B cell (primary cell): ENCODE measurements at regions not wholly inside any gene's neighbourhood (a gene's known extent, or its start where the extent isn't known, plus 50 kb on each side); places are given as distances from the start of the nearest gene placed in this dataset.

Source experiments
- ATAC-seq: fragments of 200-7000 bp; cut with Tn5 transposase; one replicate; pipeline ENCODE4 v1.10.0; 2021; ENCODE audit warnings: low read depth, mild to moderate bottlenecking, moderate number of reproducible peaks, moderate library complexity
- CTCF ChIA-PET: fragments of 350-600 bp; sonication (Branson Sonifier 250); formaldehyde crosslinking; loops from one replicate; lab custom pipeline; 2021; ENCODE audit warnings: antibody characterized with exemption, inconsistent platforms; lab: Charles Lee
- POLR2A ChIA-PET: fragments of 350-600 bp; sonication (Branson Sonifier 250); formaldehyde crosslinking; loops from one replicate; lab custom pipeline; 2021; ENCODE audit warnings: antibody characterized with exemption; lab: Charles Lee
- DNase-seq: peaks from one replicate; pipeline ENCODE4 v3.0.0; 2013
- H2AFZ ChIP-seq: 2 replicates; pipeline ENCODE4 v1.6.1; 2012; ENCODE audit warnings: mild to moderate bottlenecking, low read depth, low read length; ENCODE audit not compliant: insufficient read depth, poor library complexity, severe bottlenecking
- H3K27ac ChIP-seq, 2 donors: 1 replicate in 1 of 2; 2 replicates in 1 of 2; pipeline ENCODE4 v1.5.1; 2012 to 2013; ENCODE audit warnings: low read length in 2 of 2, mild to moderate bottlenecking in 2 of 2, moderate library complexity in 1 of 2
- H3K27me3 ChIP-seq, 4 experiments: fragments of 200-600 bp in 1 of 4; sonication (generic) in 1 of 4; replicated peaks in 1 of 4; 1 replicate in 2 of 4; 2 replicates in 2 of 4; pipeline versions ENCODE4 v1.6.1 to v1.7.0; 2013 to 2016; ENCODE audit warnings: low read length in 3 of 4, mild to moderate bottlenecking in 2 of 4, mixed read lengths in 1 of 4, moderate library complexity in 1 of 4; ENCODE audit not compliant: insufficient read depth in 4 of 4, control insufficient read depth in 3 of 4; ENCODE audit errors: control extremely low read depth in 1 of 4
- H3K36me3 ChIP-seq, 2 experiments: replicated peaks in 1 of 2; 1 replicate in 1 of 2; 2 replicates in 1 of 2; pipeline versions ENCODE4 v1.6.1 to v1.7.1; 2013; ENCODE audit warnings: low read length in 1 of 2; ENCODE audit not compliant: insufficient read depth in 2 of 2, control insufficient read depth in 1 of 2; ENCODE audit errors: control extremely low read depth in 1 of 2, extremely low read depth in 1 of 2
- H3K4me1 ChIP-seq, 2 donors: fragments of 200-600 bp in 1 of 2; sonication (generic) in 1 of 2; 1 replicate in 1 of 2; 2 replicates in 1 of 2; pipeline versions ENCODE4 v1.5.1 to v1.6.1; 2013 to 2017; ENCODE audit warnings: low read length in 2 of 2; ENCODE audit not compliant: control insufficient read depth in 2 of 2, insufficient read depth in 2 of 2
- H3K4me2 ChIP-seq: replicated peaks from 2 replicates; pipeline ENCODE3; 2012; ENCODE audit warnings: mild to moderate bottlenecking, low read depth, low read length; ENCODE audit not compliant: poor library complexity, severe bottlenecking
- H3K4me3 ChIP-seq, 5 experiments: fragments of 200-600 bp in 1 of 5; sonication (generic) in 1 of 5; 1 replicate in 3 of 5; 2 replicates in 2 of 5; pipeline versions ENCODE4 v1.5.1 to v1.7.0; 2011 to 2016; ENCODE audit warnings: low read length in 4 of 5, mild to moderate bottlenecking in 4 of 5, low read depth in 2 of 5, control low read depth in 1 of 5, moderate library complexity in 1 of 5; ENCODE audit not compliant: insufficient read depth in 1 of 5; ENCODE audit errors: control extremely low read depth in 1 of 5, extremely low read depth in 1 of 5
- H3K79me2 ChIP-seq: fragments of 200-600 bp; sonication (generic); one replicate; pipeline ENCODE4 v1.6.0; 2016; ENCODE audit warnings: low read length; ENCODE audit not compliant: control insufficient read depth, insufficient read depth
- H3K9ac ChIP-seq: fragments of 200-600 bp; sonication (generic); 2 replicates; pipeline ENCODE4 v1.6.1; 2017; ENCODE audit warnings: mild to moderate bottlenecking, low read length, moderate library complexity
- H3K9me3 ChIP-seq, 3 donors: one replicate each; pipeline versions ENCODE4 v1.6.1 to v1.7.1; 2013; ENCODE audit warnings: low read length in 2 of 3; ENCODE audit not compliant: control insufficient read depth in 2 of 3, insufficient read depth in 1 of 3; ENCODE audit errors: control extremely low read depth in 1 of 3
- H4K20me1 ChIP-seq: 2 replicates; pipeline ENCODE4 v1.6.0; 2012; ENCODE audit warnings: mild to moderate bottlenecking, low read length; ENCODE audit not compliant: insufficient read depth, control insufficient read depth, poor library complexity, severe bottlenecking
- H3K27ac Mint-ChIP-seq: one replicate; pipeline ENCODE4 v1.8.0; 2021; ENCODE audit warnings: mixed read lengths
- H3K27me3 Mint-ChIP-seq: one replicate; pipeline ENCODE4 v1.8.0; 2021; ENCODE audit warnings: mixed read lengths
- H3K4me1 Mint-ChIP-seq: one replicate; pipeline ENCODE4 v1.8.0; 2021; ENCODE audit warnings: mixed read lengths
- H3K4me3 Mint-ChIP-seq: one replicate; pipeline ENCODE4 v1.8.0; 2021; ENCODE audit warnings: mixed read lengths
- H3K9me3 Mint-ChIP-seq: one replicate; pipeline ENCODE4 v1.8.0; 2022; ENCODE audit warnings: mixed read lengths; ENCODE audit not compliant: insufficient read depth
- CTCF ChIP-seq: fragments of 200-600 bp; IDR thresholded peaks from one replicate; pipeline ENCODE4 v1.8.0; 2022; ENCODE audit warnings: antibody characterized with exemption, mild to moderate bottlenecking
- EZH2 ChIP-seq: IDR thresholded peaks from 2 replicates; pipeline ENCODE4 v1.6.1; 2012; ENCODE audit warnings: borderline replicate concordance, low read depth, mild to moderate bottlenecking, moderate library complexity, low read length; ENCODE audit not compliant: insufficient read depth, poor library complexity, severe bottlenecking
- WGBS: methylation state at CpG from one replicate; pipeline ENCODE4 v1.1.5; 2013; ENCODE audit warnings: missing lambda C conversion rate; ENCODE audit not compliant: insufficient coverage; 5-methylcytosine and 5-hydroxymethylcytosine counted together
- intact Hi-C: fragments of 100-400 bp; cut with micrococcal nuclease; formaldehyde crosslinking; loops from one replicate; pipeline ENCODE4 v1.10.0; 2022

DNA sequence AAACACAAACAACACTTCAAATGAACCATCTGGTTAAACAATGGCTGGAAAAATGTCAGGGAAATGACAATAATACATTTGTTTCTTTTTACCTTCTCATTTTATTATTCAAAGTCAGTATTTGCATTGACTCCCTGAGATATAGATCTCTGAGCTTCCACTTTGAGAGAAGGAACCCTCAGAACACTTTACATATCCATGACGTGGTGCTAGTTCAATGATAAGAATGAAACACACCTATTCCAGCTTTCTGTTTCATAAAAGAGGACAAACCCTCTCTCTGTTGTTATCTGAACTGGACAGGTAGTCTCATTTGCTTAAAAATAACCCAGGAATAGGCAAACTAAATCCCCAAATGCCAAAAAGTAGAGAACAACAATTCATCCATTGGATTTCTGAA lies 65.3 kb upstream of the CCSER1 start:
- Histone ChIP-seq H2AFZ (no peak overlapping the region), H3K79me2 (no peaks in the 10 kb centered on the region), H3K4me2 (no peak overlapping the region), H3K4me1 (no peaks in the 10 kb centered on the region), H3K9ac (no peak overlapping the region), H3K9me3 (no peaks in the 10 kb centered on the region), H3K36me3 (no peaks in the 10 kb centered on the region), H3K4me3 (no peak overlapping the region), H3K27ac (no peak overlapping the region), H4K20me1 (no peaks in the 10 kb centered on the region), H3K27me3 (peaks cover 0 to 2% (median 0%) of the 10 kb centered on the region in 4 experiments)
- intact Hi-C loops = no loop called here
- Mint-ChIP-seq H3K4me1 (no peaks in the 10 kb centered on the region), H3K27me3 (no peaks in the 10 kb centered on the region), H3K4me3 (no peak overlapping the region), H3K9me3 (no peaks in the 10 kb centered on the region), H3K27ac (no peak overlapping the region)
- no CpG with 5 or more reads among the region's 1 CpG for WGBS
- TF ChIP-seq EZH2 = no peak
- DNase-seq (no peak), ATAC-seq (no peak)
- CTCF ChIA-PET = no interaction called here
- POLR2A ChIA-PET = no interaction called here

GRCh38 chr4:90064196-90064595 lies 63.0 kb upstream of the CCSER1 start:
- POLR2A ChIA-PET = interaction anchor here (0.6 kb wide), 1 partner anchor 1762 kb away, joined by 3 read pairs; no protein-coding TSS in a partner anchor
- Histone ChIP-seq H3K4me3 (no peak overlapping the region), H3K9ac (no peak overlapping the region), H3K9me3 (no peaks in the 10 kb centered on the region), H3K4me1 (no peaks in the 10 kb centered on the region), H3K27ac (no peak overlapping the region), H4K20me1 (no peaks in the 10 kb centered on the region), H3K79me2 (no peaks in the 10 kb centered on the region), H3K4me2 (no peak overlapping the region), H3K36me3 (no peaks in the 10 kb centered on the region), H3K27me3 (peaks cover 0 to 2% (median 0%) of the 10 kb centered on the region in 4 experiments), H2AFZ (no peak overlapping the region)
- no peak overlapping the region for H3K4me3 Mint-ChIP-seq
- WGBS = no CpG with 5 or more reads among the region's 4 CpGs
- no peak overlapping the region for H3K27ac Mint-ChIP-seq
- CTCF ChIA-PET = no interaction called here
- TF ChIP-seq EZH2 = no peak
- no peak for TF ChIP-seq CTCF
- H3K9me3 Mint-ChIP-seq = no peaks in the 10 kb centered on the region
- DNase-seq (no peak), ATAC-seq (no peak)
- intact Hi-C loops = no loop called here
- H3K4me1 Mint-ChIP-seq = no peaks in the 10 kb centered on the region
- peaks cover 13% of the 10 kb centered on the region for H3K27me3 Mint-ChIP-seq
